CD4-positive, alpha-beta T cell treated with Interleukin-10 for 1 hour (primary cell): ENCODE measurements at regions not wholly inside any gene's neighbourhood (a gene's known extent, or its start where the extent isn't known, plus 50 kb on each side); places are given as distances from the start of the nearest gene placed in this dataset.

Experiments used
- DNase-seq: peaks from one replicate; pipeline ENCODE4 v3.0.0-alpha.2; 2020

- no peak for DNase-seq
Observed at GRCh38 chr4:20302336-20302735, 50.6 kb downstream of the SLIT2 start.

- no peak for DNase-seq
Observed at GRCh38 chr4:20305976-20306375, 54.3 kb downstream of the SLIT2 start.

- no peak for DNase-seq
Observed at GRCh38 chr4:20311856-20312255, 60.2 kb downstream of the SLIT2 start.

GRCh38 chr4:20313237-20314030 lies 61.7 kb downstream of the SLIT2 start:
- DNase-seq, result no peak

- no peak for DNase-seq
Observed at GRCh38 chr4:20317424-20317985, 65.8 kb downstream of the SLIT2 start.

GRCh38 chr4:20318001-20318908 lies 66.5 kb downstream of the SLIT2 start:
- DNase-seq, result no peak

GRCh38 chr4:20318909-20319277 lies 67.2 kb downstream of the SLIT2 start:
- no peak for DNase-seq

- no peak for DNase-seq
Observed at GRCh38 chr4:20319825-20320612, 68.3 kb downstream of the SLIT2 start.

GRCh38 chr4:20323991-20324390 lies 72.3 kb downstream of the SLIT2 start:
- no peak for DNase-seq

- DNase-seq, result no peak
Observed at GRCh38 chr4:20326460-20326859, 74.8 kb downstream of the SLIT2 start.

GRCh38 chr4:20326977-20327376 lies 75.3 kb downstream of the SLIT2 start:
- DNase-seq, result no peak

- DNase-seq, result no peak
Observed at GRCh38 chr4:20327808-20328207, 76.1 kb downstream of the SLIT2 start.

GRCh38 chr4:20331642-20332041 lies 79.9 kb downstream of the SLIT2 start:
- no peak for DNase-seq

GRCh38 chr4:20333141-20333715 lies 81.5 kb downstream of the SLIT2 start:
- no peak for DNase-seq

- no peak for DNase-seq
Observed at GRCh38 chr4:20337261-20337664, 85.6 kb downstream of the SLIT2 start.

GRCh38 chr4:20338841-20339240 lies 87.1 kb downstream of the SLIT2 start:
- no peak for DNase-seq

GRCh38 chr4:20341134-20341738 lies 89.5 kb downstream of the SLIT2 start:
- no peak for DNase-seq

GRCh38 chr4:20347531-20347930 lies 95.8 kb downstream of the SLIT2 start:
- no peak for DNase-seq

GRCh38 chr4:20348411-20348810 lies 96.7 kb downstream of the SLIT2 start:
- no peak for DNase-seq

GRCh38 chr4:20351360-20352162 lies 99.9 kb downstream of the SLIT2 start:
- DNase-seq, result no peak

GRCh38 chr4:20352163-20352431 lies 100.4 kb downstream of the SLIT2 start:
- no peak for DNase-seq

- DNase-seq, result no peak
Observed at GRCh38 chr4:20353646-20354045, 101.9 kb downstream of the SLIT2 start.
